Daoy (cell line): ENCODE measurements at regions not wholly inside any gene's neighbourhood (a gene's known extent, or its start where the extent isn't known, plus 50 kb on each side); places are given as distances from the start of the nearest gene placed in this dataset.

Experiments
- DNase-seq: peaks from one replicate; pipeline ENCODE4 v3.0.0-alpha.2; 2015; ENCODE audit warnings: low read depth

DNA sequence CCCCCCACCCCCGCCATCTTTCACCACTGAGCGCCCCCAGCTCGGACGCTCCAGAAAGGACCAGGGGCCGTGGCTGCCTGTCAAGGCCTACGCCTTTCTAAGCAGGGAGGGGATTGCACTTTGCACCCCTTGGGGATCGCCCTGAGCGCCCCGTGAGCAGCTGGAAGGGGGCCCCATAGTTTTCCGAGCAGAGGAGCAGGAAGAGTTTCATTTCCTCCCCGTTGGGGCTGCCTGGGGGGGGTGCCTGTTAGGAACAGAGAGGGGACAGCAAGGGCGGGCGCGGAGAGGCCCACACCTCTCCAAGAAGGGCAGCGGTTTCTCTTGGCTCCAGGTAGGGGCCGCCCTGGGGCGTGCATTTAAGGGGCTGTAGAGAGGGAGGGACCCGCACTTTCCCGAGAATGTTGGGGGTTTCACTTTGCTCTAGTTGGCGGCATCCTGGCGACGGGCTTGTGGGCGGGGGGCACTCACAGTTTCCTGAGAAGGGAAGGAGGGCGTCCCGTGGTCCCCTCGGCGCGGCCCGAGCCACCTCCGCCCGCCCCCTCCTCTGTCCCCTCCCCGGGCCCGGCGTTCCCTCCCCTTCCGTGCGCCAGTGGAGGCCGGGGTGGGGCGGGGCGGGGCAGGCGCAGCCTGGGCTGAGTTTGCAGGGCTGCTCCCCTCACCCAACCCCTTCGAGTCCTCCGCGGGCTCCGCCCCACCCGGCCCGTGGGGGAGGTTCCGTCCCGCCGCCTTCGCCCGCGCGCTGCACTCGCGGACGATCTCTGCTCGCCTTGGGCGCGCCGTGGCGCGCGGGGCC, 82.3 kb upstream of the CD99 start:
- DNase-seq, result peak; percentile 74

DNA sequence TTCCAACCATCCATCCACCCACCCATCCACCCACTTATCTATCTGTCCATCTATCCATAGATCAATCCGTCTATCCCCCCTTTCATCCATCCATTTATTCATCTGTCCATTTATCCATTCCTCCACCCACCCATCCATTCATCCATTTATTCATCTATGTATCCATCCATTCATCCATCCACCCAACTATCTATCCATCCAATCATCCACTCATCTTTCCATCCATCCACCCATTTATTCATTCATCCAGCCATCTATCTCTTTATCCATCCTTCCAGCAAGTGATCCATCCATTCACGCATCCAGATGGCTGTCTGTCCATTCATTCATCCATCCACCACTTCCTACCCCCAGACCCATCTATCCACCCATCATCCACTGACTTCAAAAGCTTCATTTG, 84.0 kb upstream of the CD99 start:
- no peak for DNase-seq

DNA sequence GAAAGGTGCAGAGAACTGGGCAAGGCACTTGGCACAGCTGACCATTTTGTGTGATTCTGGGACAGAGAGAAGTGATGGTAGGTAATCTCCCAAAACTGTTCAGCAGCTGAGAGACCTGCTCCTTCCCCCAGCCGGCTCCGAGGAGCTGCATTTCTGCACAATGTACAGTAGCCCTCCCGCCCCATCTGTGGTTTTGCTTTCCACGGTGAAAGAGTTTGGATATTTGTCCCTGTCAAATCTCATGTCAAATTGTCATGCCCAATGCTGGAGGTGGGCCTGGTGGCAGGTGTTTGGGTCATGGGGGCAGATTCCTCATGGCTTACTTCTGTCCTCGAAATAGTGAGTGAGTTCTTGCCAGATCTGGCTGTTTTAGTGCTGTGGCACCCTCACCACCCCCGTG, 90.5 kb upstream of the CD99 start:
- no peak for DNase-seq

DNA sequence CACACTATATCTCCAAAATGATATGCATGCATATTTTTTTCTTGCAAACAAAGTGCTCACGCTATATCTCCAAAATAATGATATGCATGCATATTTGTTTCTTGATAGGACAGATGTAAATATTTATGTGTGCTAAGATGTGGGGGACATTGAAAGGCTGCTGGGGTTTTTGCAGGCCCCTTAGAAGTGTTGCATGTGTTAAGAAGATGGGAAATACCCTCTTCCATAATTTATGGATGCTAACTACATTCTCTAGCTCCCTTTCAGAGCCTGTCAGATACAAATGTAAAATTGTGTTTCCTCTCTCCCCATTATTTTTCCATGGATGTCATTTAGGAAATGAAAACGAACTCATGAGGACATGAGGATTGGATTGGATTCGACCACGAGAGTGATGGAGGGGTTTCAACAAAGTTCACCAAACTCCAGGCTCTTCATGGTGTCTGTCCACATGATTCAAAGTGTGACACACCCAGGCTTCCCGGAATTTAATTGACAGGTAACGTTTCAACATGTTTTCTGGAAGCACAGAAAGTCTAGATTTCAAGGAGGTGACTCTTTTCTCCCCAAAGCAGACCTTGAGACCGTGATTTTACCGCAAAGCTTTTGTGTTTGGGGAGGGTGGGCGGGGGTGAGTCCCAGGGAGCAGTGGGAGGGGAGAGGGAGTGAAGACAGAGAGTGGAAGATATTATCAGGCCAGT, 94.4 kb upstream of the CD99 start:
- DNase-seq, result no peak

DNA sequence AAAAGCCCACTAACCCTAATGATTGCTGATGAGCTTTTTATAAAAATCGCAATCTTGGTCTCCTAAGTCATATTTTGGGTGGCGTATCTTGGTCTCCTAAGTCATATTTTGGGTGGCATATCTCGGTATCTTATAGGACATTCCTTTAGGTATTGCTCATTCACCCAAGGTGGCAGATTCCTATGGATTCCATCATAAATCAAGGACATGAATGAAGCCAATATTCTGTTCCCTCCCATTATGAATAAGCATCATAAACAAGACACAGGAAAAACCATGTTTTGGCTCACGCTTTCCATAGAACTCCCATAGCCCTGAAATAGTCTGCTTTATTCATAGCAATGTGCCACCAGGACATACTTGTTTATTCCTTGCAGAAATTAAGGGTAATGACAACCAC, 95.0 kb upstream of the CD99 start:
- no peak for DNase-seq

DNA sequence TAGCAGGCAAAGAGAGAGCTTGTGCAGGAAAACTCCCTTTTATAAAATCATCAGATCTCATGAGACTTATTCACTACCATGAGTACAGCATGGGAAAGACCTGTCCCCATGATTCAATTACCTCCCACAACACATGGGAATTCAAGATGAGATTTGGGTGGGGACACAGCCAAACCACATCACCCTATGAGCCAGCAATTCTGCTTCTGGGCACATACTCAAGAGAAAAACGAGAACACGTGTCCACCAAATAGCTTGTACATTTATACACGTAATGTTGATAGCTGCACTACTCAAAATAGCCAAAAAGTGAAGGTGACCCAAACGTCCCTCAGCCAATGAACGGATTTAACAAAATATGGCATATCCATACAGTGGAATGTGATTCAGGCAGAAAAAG, 94.5 kb upstream of the DHRSX start:
- DNase-seq, result no peak

DNA sequence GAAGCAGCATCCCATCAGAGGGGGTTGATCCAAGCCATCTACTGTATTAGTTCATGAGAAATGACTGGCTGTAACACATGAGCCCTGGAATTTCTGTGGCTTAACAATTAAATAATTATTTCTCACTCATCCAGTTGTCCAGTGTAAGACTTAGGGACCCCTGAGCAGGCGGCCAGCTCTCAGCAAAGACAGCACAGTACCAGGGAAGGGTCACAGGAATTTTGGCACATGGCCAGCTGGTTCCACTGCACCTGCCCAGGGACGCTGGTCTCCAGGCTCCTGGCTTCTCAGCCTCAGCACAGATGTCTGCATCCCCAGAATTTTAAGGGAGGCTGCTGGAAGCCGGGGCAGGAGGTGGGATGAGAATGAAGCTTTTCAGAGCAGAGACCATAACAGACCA, 93.7 kb upstream of the DHRSX start:
- DNase-seq, result no peak

DNA sequence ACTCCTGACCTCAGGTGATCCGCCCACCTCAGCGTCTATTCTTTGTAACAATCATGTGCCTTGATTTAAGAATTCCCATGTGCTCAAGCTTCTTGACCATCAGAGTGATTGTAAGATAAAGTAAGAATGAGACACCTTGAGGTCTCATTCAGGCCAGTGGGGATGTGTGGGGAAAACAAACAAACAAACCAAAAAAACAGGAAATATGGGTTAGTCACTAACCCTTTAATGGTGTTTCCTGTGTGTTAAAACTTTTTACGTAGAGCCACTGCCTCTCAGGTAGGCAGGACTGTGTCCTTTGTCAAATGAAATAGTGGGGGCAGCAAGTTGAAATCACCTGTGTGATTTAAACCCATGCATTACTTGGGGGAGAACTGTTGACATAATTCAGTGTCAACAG, 91.5 kb upstream of the DHRSX start:
- no peak for DNase-seq

DNA sequence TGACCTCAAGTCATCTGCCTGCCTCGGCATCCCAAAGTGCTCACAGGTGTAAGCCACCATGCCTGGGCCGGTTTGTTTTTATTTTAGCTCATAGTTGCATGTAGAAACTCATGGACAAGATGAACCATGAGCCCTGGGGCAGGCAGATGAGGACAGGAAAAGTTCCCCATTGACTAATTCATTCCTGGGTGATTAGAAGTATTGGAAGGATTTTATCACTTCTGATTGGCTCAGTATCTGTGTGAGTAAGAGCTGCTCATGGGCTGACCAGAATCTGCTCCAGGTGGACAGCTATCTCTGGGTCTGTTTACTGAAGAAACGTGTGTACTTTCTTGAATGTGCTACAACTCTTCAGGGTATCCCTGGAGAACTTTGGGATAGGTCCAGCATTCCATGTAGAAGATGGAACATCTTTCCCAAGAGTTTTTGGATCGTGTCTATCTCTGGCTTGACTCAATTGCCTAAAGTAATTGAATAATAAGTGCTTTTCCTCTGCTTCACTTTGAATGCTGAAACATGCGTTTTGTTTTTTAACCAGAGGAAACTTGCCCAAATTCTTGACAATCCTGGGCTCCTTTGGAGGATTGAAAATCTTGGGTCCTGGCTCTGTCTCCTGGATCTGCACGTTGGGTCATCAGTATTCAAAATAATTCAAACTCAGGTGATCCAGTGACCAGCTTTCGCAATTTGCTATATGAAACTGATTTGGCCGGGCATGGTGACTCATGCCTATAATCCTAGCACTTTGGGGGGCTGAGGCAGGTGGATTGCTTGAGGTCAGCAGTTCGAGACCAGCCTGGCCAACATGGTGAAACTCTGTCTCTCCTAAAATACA, 88.6 kb upstream of the DHRSX start:
- DNase-seq, result no peak

DNA sequence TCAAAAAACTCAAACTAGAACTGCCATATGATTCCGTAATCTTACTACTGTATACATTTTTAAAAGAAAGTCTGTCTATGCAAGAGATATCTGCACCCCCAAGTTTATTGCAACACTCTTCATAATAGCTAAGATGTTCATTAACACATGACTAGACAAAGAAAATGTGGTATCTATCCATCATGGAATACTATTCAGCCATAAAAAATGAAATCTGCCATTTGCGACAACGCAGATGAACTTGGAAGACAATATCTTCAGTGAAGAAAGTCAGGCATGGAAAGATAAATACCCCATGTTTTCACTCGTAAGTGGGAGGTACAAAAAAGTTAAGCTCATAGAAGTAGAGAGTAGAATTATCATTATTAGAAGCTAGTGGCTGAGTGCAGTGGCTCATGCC, 87.3 kb upstream of the DHRSX start:
- no peak for DNase-seq

DNA sequence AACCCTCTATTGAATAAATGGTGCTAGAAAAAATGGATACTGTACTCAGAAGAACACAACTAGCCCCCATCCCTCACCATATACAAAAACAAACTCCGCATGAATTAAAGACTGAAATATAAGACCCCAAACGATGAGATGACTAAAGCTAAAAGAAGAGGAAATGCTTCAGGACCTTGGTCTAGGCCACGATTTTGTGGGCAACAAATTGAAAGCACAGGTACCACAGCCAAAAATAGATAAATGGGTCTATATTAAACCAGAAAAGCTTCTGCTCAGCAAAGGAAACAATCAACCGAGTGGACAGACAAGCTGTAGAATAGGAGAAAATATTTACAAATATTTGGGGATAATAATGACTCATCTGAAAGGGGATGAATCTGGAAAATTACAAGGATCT, 86.4 kb upstream of the DHRSX start:
- no peak for DNase-seq

DNA sequence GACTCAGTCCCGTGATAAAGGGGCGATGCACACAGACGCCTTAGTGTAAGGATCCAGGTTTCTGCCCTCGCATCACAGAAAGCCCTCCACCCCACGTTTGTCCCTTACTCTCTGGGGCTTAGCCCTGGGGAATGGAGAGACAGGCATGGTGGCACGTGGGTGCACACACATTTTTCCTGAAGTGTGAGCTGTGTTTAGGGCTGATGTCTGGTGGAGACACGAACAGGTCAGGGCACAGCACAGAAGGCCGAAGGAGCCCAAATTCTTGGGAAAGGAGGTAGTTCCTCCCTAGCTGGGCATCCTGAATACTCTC, 84.3 kb upstream of the DHRSX start:
- no peak for DNase-seq

DNA sequence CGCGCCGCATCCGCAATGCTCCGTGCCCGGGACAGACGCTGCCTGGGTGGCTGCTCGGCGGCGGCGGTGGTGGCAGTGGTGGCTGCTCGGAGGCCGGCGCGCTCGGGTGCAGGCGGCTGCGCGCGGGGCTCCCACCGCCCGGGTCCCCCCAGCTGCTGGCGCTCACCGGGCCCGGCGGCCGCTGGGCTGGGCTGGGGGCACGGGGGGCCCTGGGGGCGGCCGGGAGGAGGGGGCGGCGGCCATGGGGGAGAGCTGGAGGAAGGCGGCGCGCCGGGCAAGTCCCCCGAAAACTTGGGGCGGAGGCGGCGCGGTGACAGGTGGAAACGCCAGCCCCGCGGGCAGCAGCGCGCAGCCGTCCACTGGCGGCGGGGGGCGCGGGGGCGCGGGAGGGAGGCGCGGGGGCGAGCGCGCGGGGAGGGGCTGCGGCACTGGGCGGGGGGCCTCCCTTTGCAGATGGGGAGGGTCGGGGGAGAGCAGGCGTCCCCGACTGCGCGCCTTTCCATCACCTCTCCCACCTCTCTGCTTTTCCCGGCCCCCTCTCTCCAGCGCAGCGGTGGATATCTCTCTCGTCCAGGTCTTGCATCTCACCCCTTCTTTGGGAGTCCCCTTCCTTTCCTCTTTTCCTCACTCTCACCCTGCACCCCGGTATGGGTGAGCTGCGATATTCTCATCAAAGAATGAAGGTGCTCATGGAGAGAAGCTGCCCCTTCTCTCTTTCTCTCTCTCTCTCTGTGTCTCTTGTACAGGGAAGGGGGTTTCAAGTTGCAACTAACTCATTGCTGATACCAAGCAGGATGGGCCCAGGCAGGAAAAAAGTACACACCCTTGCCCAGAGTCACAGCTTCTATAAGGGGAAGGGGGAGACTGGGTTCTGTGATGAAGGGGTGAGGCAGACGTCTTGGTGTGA, 83.7 kb upstream of the DHRSX start:
- DNase-seq, result no peak

DNA sequence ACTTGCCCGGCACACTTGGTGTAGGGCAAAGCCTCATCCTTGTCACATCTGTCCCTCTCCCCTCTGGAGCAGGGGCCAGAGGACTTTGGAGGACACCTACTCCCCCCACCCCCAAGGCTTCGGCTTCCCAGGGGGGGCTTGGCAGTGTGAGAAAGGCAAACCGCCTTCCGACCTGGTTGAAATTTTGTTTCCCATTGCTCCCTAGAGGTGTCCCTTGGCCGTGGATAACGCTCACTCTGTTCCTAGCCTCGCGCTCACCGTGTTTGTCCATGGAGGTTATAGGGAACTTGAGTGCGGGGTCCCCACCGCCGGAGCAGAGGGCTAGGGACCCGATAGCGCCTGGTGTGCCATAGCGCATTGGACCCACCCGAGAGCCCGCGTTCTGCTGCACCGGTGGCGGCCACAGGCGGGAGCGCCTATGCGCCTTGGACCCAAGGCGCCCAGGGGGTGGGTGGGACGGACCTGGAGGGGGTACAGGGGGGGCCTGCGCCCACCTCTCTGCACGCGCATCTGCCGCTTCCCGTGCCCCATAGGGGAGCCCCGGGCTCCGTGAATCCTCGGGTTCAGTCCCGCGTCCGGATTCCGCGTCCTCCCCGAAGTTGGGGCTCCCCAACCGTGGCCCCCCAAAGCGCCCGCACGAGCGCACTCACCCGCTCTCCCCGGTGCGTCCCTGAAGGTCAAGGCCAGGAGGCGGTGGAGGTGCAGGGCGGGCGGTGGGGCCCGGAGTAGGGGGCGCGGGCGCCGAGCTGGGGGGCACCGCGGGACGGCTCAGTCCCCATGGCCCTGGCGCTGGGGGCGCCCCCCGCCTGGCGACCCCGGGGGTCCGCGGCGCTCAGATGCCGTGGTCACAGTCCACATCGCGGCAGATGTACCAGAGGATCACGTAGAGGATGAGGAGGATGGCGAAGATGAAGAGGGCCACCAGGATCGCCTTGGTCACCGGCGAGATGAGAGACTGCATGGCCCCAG, 82.7 kb upstream of the DHRSX start:
- no peak for DNase-seq

DNA sequence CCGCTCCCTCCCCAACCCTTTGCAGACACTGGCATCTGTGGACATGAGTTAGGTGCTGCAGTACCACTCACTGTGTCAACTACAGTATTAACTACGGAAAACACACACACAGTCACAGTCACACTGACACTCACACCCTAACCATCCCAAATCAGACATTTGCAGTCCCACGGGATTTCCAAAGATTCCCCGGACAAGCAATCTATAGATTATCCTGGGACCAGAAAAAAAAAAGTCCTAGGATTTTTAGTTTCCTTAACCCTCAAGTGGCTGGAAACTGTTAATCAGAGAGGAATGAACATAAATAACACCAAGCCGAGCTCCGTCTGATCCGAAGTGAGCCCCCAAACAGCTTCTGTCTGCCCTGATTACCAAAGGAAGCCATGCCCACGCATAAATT, 81.9 kb upstream of the DHRSX start:
- DNase-seq, result no peak

DNA sequence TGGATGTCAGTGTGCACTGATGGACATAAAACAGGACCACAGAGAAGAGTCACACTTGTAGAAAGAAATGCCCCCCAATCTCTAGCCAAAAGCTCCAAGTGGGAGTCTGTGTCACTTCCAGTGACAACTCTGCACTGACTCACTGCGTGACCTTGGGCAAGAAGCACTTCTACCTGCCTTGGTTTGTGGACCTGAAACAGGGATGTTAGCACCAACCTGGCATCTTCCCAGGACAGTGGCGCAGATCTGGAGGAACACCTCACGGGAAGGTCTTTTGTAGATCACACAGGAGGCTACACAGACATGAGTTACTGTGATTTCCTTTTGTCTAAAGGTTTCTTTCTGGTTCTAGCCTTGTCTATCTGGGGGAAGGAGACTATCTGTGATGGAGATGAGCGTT, 80.5 kb upstream of the DHRSX start:
- DNase-seq, result no peak

DNA sequence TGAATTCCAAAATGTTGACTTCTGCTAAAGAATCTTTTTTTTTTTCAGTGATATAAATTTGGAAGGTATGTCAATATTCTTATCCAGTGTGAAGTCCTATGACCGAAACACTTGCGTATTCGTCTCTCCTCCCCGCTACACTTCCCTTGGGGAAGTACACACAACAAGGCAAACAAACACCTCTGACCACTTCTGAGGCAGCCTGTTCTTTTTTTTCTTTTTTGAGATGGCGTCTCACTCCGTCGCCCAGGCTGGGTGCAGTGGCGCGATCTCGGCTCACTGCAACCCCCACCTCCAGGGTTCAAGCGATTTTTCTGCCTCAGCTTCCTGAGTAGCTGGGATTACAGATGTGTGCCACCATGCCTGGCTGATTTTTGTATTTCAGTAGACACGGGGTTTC, 78.1 kb upstream of the DHRSX start:
- no peak for DNase-seq

DNA sequence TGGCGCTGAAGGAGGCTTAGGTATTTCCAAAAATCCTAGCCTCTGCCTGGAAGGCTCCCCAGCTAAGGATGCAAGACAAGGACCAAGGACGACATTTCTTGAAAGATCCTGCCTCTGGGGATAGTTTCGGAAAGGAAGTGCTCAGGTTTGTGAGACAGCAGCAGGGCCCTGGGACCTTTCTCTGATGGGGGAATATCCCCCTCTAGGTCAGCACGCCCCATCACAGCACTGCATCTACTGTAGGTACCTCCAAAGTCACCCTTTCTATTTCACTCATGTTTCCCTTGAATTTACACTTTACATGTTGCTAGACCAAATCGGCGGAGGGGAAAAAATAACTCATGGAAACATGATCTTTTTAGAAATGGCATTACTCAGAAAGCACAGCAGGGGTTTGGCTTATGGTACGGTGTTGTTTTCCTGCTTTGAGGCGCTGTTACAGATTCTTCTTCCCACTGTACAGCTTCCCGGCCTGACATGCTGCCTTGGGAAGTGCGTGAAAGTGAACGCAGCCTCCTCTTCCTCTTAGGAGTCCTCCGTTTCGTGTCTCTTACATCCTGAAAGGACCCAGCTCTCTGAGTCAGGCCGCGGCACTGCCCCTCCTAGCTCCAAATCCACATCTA, 77.2 kb upstream of the DHRSX start:
- peak; percentile 43 for DNase-seq

DNA sequence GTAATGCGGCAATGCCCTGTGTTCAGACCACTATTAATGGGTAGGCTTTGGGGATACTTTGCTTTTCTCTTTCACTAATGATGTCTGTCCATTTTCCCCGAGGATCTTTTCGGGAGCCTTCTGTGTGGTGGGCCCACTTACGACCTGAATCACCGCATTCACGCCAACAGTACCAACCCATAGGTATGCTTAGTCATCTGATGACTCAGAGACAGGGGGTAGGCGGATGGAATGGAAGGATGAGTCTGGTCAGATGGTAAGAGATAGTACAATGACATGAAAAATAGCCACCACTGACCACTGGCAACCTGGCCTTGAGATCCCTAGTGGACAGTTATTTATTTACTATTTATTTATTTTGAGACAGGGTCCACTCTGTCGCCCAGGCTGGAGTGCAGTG, 76.0 kb upstream of the DHRSX start:
- DNase-seq, result peak; percentile 41

DNA sequence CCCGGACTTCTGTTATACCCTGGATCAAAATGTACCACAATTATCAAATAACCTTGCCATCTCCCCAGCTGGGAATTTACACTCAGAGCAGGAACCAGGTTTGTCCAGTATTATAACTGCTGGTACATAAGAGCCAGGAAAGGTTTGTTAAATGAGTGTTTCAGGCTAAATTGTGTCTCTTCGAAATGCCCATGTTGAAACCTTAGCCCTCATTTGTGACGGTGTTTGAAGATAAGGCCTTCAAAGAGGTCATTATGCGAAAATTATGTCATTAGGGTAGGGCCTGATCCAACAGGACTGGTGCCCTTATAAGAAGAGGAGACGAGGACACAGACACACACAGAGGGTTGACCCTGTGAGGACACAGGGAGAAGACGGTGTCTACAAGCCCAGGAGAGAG, 73.5 kb upstream of the DHRSX start:
- no peak for DNase-seq
